ENCODE measurements at regions not wholly inside any gene's neighbourhood (a gene's known extent, or its start where the extent isn't known, plus 50 kb on each side); places are given as distances from the start of the nearest gene placed in this dataset.

DNA sequence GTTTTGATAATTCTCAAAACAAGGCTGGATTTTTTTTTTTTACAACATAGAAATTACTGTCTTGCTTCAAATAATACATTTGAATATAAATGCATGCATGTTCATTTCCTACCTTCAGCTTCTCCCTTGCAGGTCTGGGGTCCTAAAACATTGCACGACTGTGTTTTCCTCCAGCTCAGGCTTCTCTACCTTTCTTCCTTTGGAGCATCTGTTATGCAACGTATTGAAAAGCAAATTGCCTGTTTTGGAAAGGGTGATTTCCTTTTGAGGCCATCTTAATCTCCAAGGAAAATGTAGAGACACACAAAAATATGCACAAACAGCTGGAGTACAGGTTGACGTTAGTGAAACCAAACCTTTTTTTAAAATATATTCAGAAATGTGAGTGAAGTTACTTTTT lies 115.6 kb upstream of the TLL1 start (continued):
- TF ChIP-seq TAF1 (conservative IDR thresholded peaks at IDR 0.05) (no peak), RAD21 (IDR thresholded peaks at IDR 0.05) (no peak), EGR1 (IDR thresholded peaks at IDR 0.05; ENCODE audit: low read depth in 2 of 2) (no peak), HNF4A (conservative IDR thresholded peaks at IDR 0.05) (no peak)
- TF ChIP-seq, protein P1, sequence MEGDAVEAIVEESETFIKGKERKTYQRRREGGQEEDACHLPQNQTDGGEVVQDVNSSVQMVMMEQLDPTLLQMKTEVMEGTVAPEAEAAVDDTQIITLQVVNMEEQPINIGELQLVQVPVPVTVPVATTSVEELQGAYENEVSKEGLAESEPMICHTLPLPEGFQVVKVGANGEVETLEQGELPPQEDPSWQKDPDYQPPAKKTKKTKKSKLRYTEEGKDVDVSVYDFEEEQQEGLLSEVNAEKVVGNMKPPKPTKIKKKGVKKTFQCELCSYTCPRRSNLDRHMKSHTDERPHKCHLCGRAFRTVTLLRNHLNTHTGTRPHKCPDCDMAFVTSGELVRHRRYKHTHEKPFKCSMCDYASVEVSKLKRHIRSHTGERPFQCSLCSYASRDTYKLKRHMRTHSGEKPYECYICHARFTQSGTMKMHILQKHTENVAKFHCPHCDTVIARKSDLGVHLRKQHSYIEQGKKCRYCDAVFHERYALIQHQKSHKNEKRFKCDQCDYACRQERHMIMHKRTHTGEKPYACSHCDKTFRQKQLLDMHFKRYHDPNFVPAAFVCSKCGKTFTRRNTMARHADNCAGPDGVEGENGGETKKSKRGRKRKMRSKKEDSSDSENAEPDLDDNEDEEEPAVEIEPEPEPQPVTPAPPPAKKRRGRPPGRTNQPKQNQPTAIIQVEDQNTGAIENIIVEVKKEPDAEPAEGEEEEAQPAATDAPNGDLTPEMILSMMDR (IDR thresholded peaks at IDR 0.05; ENCODE audit: low read depth, low read length, missing input control) = no peak
- TF ChIP-seq, protein P2, sequence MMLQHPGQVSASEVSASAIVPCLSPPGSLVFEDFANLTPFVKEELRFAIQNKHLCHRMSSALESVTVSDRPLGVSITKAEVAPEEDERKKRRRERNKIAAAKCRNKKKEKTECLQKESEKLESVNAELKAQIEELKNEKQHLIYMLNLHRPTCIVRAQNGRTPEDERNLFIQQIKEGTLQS (IDR thresholded peaks at IDR 0.05) = no peak

DNA sequence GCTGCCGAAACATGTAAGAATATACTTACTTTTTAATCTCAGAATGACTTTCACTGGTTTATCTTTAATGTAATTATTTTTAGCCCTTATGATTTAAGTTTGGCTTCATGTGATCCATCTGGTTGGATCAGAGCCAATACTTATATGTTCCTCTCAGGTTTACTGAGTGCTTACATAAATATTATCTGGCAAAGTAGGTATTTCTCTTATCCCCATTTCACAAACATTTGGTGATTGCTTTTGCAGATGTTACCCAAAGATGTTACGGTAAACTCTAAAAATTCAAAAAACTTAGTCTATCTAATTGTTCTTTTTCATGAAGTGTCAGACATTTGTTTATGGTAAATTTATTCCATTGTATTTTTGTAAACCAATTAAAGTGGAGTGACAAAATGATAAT lies 115.0 kb upstream of the TLL1 start:
- Histone ChIP-seq H3K4me3 (ENCODE audit: low read depth in 1 of 3, low read length in 3 of 3) (no peak overlapping the region), H3K4me1 (ENCODE audit: control insufficient read depth in 4 of 4, insufficient read depth in 4 of 4, low read length in 3 of 4) (no peaks in the 10 kb centered on the region), H3K27ac (ENCODE audit: low read depth in 1 of 2, low read length in 2 of 2) (no peak overlapping the region), H3K9me3 (ENCODE audit: control insufficient read depth in 4 of 4, low read length in 3 of 4) (no peaks in the 10 kb centered on the region), H3K27me3 (ENCODE audit: control insufficient read depth in 4 of 4, insufficient read depth in 4 of 4, low read length in 3 of 4) (no peaks in the 10 kb centered on the region), H3K36me3 (ENCODE audit: control insufficient read depth in 4 of 4, insufficient read depth in 3 of 4, low read depth in 1 of 4, low read length in 3 of 4) (no peaks in the 10 kb centered on the region), H3K9ac (ENCODE audit: low read depth in 1 of 2, low read length in 2 of 2) (no peak overlapping the region)
- no peak for DNase-seq (ENCODE audit: low spot score)
- TF ChIP-seq, protein P3, sequence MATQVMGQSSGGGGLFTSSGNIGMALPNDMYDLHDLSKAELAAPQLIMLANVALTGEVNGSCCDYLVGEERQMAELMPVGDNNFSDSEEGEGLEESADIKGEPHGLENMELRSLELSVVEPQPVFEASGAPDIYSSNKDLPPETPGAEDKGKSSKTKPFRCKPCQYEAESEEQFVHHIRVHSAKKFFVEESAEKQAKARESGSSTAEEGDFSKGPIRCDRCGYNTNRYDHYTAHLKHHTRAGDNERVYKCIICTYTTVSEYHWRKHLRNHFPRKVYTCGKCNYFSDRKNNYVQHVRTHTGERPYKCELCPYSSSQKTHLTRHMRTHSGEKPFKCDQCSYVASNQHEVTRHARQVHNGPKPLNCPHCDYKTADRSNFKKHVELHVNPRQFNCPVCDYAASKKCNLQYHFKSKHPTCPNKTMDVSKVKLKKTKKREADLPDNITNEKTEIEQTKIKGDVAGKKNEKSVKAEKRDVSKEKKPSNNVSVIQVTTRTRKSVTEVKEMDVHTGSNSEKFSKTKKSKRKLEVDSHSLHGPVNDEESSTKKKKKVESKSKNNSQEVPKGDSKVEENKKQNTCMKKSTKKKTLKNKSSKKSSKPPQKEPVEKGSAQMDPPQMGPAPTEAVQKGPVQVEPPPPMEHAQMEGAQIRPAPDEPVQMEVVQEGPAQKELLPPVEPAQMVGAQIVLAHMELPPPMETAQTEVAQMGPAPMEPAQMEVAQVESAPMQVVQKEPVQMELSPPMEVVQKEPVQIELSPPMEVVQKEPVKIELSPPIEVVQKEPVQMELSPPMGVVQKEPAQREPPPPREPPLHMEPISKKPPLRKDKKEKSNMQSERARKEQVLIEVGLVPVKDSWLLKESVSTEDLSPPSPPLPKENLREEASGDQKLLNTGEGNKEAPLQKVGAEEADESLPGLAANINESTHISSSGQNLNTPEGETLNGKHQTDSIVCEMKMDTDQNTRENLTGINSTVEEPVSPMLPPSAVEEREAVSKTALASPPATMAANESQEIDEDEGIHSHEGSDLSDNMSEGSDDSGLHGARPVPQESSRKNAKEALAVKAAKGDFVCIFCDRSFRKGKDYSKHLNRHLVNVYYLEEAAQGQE (IDR thresholded peaks at IDR 0.05) = no peak
- TF ChIP-seq YY1 (IDR thresholded peaks at IDR 0.05) (no peak), SP1 (IDR thresholded peaks at IDR 0.05) (no peak), FOXA2 (IDR thresholded peaks at IDR 0.05) (no peak), RXRA (IDR thresholded peaks at IDR 0.05) (no peak), NR2F2 (IDR thresholded peaks at IDR 0.05) (no peak), GABPA (IDR thresholded peaks at IDR 0.05 in 1 of 2, conservative IDR thresholded peaks at IDR 0.05 in 1 of 2) (no peak), JUND (IDR thresholded peaks at IDR 0.05) (no peak), HNF4G (IDR thresholded peaks at IDR 0.05) (no peak)
- TF ChIP-seq, protein P4, sequence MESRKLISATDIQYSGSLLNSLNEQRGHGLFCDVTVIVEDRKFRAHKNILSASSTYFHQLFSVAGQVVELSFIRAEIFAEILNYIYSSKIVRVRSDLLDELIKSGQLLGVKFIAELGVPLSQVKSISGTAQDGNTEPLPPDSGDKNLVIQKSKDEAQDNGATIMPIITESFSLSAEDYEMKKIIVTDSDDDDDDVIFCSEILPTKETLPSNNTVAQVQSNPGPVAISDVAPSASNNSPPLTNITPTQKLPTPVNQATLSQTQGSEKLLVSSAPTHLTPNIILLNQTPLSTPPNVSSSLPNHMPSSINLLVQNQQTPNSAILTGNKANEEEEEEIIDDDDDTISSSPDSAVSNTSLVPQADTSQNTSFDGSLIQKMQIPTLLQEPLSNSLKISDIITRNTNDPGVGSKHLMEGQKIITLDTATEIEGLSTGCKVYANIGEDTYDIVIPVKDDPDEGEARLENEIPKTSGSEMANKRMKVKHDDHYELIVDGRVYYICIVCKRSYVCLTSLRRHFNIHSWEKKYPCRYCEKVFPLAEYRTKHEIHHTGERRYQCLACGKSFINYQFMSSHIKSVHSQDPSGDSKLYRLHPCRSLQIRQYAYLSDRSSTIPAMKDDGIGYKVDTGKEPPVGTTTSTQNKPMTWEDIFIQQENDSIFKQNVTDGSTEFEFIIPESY (IDR thresholded peaks at IDR 0.05) = no peak
- WGBS = 87% methylated on average over 2 of the region's 2 CpGs
